H7 (cell line): ENCODE measurements at regions not wholly inside any gene's neighbourhood (a gene's known extent, or its start where the extent isn't known, plus 50 kb on each side); places are given as distances from the start of the nearest gene placed in this dataset.

ENCODE experiments used
- DNase-seq: peaks from one replicate; pipeline ENCODE4 v3.0.0; 2012
- H3K27me3 ChIP-seq: 2 replicates; pipeline ENCODE4 v1.6.0; 2011; ENCODE audit warnings: mild to moderate bottlenecking, low read length; ENCODE audit not compliant: control insufficient read depth, insufficient read depth
- H3K36me3 ChIP-seq: replicated peaks from 2 replicates; pipeline ENCODE4 v1.5.1; 2011; ENCODE audit warnings: low read length; ENCODE audit not compliant: control insufficient read depth, insufficient read depth
- H3K4me3 ChIP-seq: 2 replicates; pipeline ENCODE4 v1.5.1; 2011; ENCODE audit warnings: low read depth, mild to moderate bottlenecking, control low read depth, low read length, moderate library complexity; ENCODE audit not compliant: insufficient read depth

- Histone ChIP-seq H3K27me3 (no peaks in the 10 kb centered on the region), H3K36me3 (no peaks in the 10 kb centered on the region), H3K4me3 (no peak overlapping the region)
- no peak for DNase-seq
These were observed 90.3 kb downstream of the NUDT12 start for GRCh38 chr5:103472265-103472664.

GRCh38 chr5:103469288-103470040 lies 93.1 kb downstream of the NUDT12 start:
- no peak for DNase-seq
- Histone ChIP-seq H3K27me3 (no peaks in the 10 kb centered on the region), H3K4me3 (no peak overlapping the region), H3K36me3 (no peaks in the 10 kb centered on the region)

- Histone ChIP-seq H3K27me3 (no peaks in the 10 kb centered on the region), H3K4me3 (no peak overlapping the region), H3K36me3 (no peaks in the 10 kb centered on the region)
- DNase-seq: no peak
These were observed 94.8 kb downstream of the NUDT12 start for GRCh38 chr5:103467831-103468230.

- H3K36me3 ChIP-seq: no peaks in the 10 kb centered on the region
- no peak overlapping the region for H3K4me3 ChIP-seq
- no peaks in the 10 kb centered on the region for H3K27me3 ChIP-seq
- DNase-seq: no peak
These were observed 96.1 kb downstream of the NUDT12 start for GRCh38 chr5:103466495-103466894.

GRCh38 chr5:103465891-103466290 lies 96.7 kb downstream of the NUDT12 start:
- no peaks in the 10 kb centered on the region for H3K27me3 ChIP-seq
- no peak for DNase-seq

GRCh38 chr5:103464835-103465484 lies 97.6 kb downstream of the NUDT12 start:
- DNase-seq: no peak

More at GRCh38 chr5:103465891-103466290, 96.7 kb downstream of the NUDT12 start:
- Histone ChIP-seq H3K4me3 (no peak overlapping the region), H3K36me3 (no peaks in the 10 kb centered on the region)

GRCh38 chr5:103463261-103463660 lies 99.3 kb downstream of the NUDT12 start:
- DNase-seq: no peak
- no peaks in the 10 kb centered on the region for H3K27me3 ChIP-seq
- no peak overlapping the region for H3K4me3 ChIP-seq
- H3K36me3 ChIP-seq: no peaks in the 10 kb centered on the region

More at GRCh38 chr5:103464835-103465484, 97.6 kb downstream of the NUDT12 start:
- Histone ChIP-seq H3K27me3 (no peaks in the 10 kb centered on the region), H3K36me3 (no peaks in the 10 kb centered on the region), H3K4me3 (no peak overlapping the region)

- H3K27me3 ChIP-seq: no peaks in the 10 kb centered on the region
- no peak for DNase-seq
- no peaks in the 10 kb centered on the region for H3K36me3 ChIP-seq
- H3K4me3 ChIP-seq: no peak overlapping the region
These were observed 101.3 kb downstream of the NUDT12 start for GRCh38 chr5:103461243-103461642.

- Histone ChIP-seq H3K27me3 (no peaks in the 10 kb centered on the region), H3K4me3 (no peak overlapping the region), H3K36me3 (no peaks in the 10 kb centered on the region)
- DNase-seq: no peak
These were observed 104.0 kb downstream of the NUDT12 start for GRCh38 chr5:103458497-103459040.

- DNase-seq: no peak
- H3K27me3 ChIP-seq: no peaks in the 10 kb centered on the region
- no peak overlapping the region for H3K4me3 ChIP-seq
- no peaks in the 10 kb centered on the region for H3K36me3 ChIP-seq
These were observed 106.1 kb downstream of the NUDT12 start for GRCh38 chr5:103456476-103456875.

GRCh38 chr5:103455796-103456195 lies 106.8 kb downstream of the NUDT12 start:
- no peak for DNase-seq
- H3K4me3 ChIP-seq: no peak overlapping the region
- no peaks in the 10 kb centered on the region for H3K27me3 ChIP-seq
- no peaks in the 10 kb centered on the region for H3K36me3 ChIP-seq

GRCh38 chr5:103454770-103455169 lies 107.8 kb downstream of the NUDT12 start:
- no peak for DNase-seq

GRCh38 chr5:103452666-103453065 lies 109.9 kb downstream of the NUDT12 start:
- DNase-seq: no peak
- H3K4me3 ChIP-seq: no peak overlapping the region
- no peaks in the 10 kb centered on the region for H3K36me3 ChIP-seq
- H3K27me3 ChIP-seq: no peaks in the 10 kb centered on the region

More at GRCh38 chr5:103454770-103455169, 107.8 kb downstream of the NUDT12 start:
- H3K36me3 ChIP-seq: no peaks in the 10 kb centered on the region
- no peaks in the 10 kb centered on the region for H3K27me3 ChIP-seq
- no peak overlapping the region for H3K4me3 ChIP-seq

- no peaks in the 10 kb centered on the region for H3K36me3 ChIP-seq
- no peak for DNase-seq
- H3K27me3 ChIP-seq: no peaks in the 10 kb centered on the region
- H3K4me3 ChIP-seq: no peak overlapping the region
These were observed 110.5 kb downstream of the NUDT12 start for GRCh38 chr5:103452089-103452488.

- no peaks in the 10 kb centered on the region for H3K27me3 ChIP-seq
- no peak for DNase-seq
- H3K4me3 ChIP-seq: no peak overlapping the region
- no peaks in the 10 kb centered on the region for H3K36me3 ChIP-seq
These were observed 111.3 kb downstream of the NUDT12 start for GRCh38 chr5:103451261-103451660.
